GM12891 (cell line): ENCODE measurements at regions not wholly inside any gene's neighbourhood (a gene's known extent, or its start where the extent isn't known, plus 50 kb on each side); places are given as distances from the start of the nearest gene placed in this dataset.

Experiments used
- POLR2A ChIP-seq: IDR thresholded peaks from 2 replicates; pipeline ENCODE4 v1.6.1; 2011; ENCODE audit warnings: low read depth, low read length, control low read depth
- POLR2AphosphoS5 ChIP-seq: IDR thresholded peaks from 2 replicates; pipeline ENCODE4 v1.6.1; 2011; ENCODE audit warnings: low read depth, low read length, control low read depth
- SPI1 ChIP-seq: IDR thresholded peaks from 2 replicates; pipeline ENCODE4 v1.6.1; 2011; ENCODE audit warnings: low read depth, low read length, control low read depth

GRCh38 chr6:139593081-139593480 lies 218.6 kb upstream of the CITED2 start:
- TF ChIP-seq POLR2A (no peak), SPI1 (no peak), POLR2AphosphoS5 (no peak)
